Fibroblast of skin of right quadriceps (primary cell): ENCODE measurements at regions not wholly inside any gene's neighbourhood (a gene's known extent, or its start where the extent isn't known, plus 50 kb on each side); places are given as distances from the start of the nearest gene placed in this dataset.
"Not testable (repeated sequence)": the region's sequence is repeated elsewhere in the genome, so short reads cannot be mapped to it uniquely, and the experiment has no call there.

Source experiments
- DNase-seq: peaks from one replicate; pipeline ENCODE4 v3.0.0-alpha.2; 2013

DNA sequence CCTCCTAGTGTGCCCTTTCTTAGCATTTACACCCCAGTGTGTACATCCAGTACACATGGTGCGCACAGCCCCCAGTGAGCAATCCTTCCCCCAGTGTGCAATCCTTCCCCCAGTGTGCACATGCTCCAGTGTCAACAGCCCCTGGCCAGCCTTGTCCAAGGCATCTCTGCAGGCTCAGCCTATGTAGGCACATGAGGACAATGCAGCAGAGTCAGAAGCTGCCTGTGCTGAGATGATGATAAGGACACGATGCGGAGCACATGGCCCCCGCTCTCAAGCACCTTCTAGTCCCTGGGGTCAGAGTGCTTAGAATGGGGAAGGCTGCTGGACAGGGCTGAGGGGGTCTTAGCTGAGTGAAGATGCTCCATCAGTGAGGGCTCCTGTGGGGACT lies 69.8 kb downstream of the GADD45G start:
- DNase-seq: no peak

DNA sequence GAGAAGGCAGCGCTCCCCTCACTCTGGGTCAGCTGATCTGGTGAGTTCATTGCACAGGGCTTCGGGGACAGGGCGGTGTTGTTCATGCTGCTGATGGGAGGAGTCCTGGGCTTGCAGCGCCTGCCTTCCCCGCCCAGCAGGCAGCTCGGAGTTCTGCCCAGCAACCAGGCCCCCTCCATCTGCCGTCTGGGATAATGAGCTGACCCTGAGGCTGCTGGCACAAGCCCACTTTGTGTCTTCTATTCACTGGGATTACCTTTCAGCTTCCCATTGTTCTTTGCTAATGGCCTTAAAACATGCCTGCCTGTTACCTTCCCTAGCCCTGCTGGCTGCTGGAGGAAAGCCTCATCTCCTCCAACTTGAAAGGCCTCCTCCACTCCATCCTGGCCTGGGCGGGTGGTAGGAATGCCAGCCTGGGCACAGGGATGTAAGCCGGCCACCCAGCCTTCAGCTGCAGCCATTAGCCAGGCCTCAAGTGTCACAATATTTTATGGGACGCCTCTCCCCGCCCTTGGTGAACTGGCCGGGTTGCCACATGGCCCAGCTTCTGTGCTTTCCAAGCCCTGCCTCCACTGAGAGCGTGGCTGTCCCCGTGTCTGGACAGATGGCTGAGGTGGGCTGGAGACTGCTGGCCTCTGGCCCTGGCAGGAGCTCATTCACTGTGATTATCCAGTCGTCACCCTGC lies 70.4 kb downstream of the GADD45G start:
- DNase-seq: no peak

DNA sequence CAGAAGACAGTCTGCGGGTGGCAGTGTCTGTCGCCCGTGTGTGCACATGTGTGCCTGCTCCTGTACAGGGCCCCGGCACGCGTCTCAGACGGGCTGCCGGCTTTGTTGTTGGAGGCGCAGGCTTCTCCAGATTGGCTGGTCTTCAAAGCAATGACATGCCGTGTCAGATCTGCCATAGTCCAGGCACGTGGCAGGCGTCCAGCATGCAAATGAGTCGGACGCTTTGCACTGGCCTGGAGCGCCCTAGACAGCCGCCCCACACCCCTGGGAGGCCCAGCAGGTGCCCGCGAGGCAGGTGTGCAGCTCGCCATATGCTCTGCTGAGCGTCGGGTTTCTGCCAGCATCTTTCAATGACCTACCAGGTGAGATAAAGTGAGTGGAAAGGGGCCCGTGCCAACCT lies 71.5 kb downstream of the GADD45G start:
- DNase-seq: no peak

DNA sequence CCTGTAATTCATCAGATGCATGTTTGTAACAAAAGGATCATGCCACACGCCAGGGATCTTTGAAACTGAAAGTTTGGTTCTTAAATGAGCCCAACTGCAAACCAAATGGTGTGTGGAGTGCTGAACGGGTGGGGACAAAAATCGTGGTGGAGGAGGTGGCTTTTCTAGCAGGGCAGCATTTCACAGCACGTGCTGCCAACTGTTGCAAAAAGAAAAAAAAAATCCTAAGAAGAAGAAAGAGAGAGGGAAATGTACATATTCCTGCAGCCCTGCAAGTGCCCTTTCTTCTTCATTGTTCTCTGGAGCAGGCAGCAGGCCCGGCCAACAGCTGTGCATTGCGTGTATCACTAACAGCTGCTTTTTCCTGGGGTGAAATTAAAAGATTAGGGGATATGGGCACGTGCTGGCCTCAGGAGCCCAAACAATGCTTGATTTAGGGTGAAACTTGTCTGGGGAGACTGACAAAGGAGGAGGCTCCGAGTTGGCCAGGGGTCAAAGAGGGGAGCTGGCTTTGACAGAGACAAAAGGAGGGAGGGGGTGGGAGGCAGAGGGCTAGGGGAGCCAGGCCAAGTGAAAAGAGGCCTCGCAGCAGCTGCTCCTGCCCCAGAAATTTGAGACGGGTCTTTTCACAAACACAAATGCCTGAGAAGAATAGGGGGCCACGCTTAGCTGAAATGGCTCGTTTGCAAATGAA lies 73.0 kb downstream of the GADD45G start:
- no peak for DNase-seq

DNA sequence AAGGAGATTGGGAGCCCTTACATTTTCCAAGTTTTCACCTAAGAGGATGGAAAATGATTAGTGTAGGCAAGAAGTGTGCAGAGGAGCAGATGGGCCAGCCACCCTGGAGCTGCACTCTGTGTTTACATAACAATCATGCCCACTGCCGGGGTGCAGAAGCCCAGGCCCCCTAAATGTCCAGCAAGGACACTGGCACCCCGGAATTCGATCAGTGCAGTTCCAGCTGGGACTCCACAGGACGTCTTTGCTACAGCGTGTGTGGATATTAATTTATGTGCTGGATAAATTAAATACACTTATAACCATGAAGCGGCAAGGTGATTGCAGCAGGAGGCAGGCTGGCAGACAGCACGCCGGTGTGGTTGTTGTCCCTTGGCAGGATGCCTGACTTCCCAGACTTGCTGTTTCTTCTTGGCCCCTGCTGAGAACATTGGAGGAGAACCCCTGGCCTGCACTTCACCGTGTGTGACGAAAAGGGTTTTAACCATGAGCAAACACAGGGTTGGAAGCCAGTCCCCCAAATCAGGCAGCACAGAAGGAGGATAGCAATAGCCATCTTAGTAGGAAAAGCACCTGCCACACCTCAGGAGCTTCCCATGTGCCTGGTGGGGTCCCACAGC lies 73.7 kb downstream of the GADD45G start:
- DNase-seq: no peak

DNA sequence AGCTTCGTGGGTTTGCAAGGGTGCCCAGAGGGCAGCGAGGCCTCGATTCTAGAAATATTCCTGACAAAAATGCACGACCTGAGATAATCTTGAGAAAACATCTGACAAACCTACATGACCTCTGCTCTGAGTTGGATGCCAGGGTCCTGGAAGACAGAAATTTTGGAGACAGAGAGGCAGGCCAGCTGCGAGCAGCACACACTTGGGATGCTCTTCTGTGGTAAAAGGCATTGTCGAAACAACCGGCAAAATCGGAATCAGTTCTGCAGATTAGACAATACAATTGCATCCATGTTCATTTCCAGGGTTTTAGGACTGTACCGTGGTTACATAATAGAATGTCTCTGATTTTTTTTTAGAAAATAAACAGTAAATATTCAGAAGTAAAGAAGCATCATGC lies 74.2 kb downstream of the GADD45G start:
- DNase-seq: no peak

DNA sequence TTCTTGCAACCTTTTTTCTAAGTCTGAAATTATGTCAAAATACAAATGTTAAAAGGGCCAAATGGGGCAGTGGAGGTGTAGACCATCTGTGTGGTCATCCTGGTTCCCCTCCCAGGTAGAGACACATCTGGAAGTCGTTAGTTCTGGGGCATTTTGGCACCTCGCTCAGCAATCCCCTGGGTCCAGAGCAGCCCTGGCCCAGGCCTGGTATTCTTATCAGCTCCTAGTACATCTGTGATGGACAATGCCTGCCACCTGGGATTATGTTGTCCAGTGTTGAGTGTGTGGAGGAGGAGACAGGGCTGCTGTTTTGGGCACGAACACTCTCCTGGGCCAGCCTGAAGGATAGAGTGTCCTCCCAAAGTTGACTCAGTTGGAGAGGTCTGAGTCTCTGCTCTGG lies 74.8 kb downstream of the GADD45G start:
- DNase-seq: no peak

DNA sequence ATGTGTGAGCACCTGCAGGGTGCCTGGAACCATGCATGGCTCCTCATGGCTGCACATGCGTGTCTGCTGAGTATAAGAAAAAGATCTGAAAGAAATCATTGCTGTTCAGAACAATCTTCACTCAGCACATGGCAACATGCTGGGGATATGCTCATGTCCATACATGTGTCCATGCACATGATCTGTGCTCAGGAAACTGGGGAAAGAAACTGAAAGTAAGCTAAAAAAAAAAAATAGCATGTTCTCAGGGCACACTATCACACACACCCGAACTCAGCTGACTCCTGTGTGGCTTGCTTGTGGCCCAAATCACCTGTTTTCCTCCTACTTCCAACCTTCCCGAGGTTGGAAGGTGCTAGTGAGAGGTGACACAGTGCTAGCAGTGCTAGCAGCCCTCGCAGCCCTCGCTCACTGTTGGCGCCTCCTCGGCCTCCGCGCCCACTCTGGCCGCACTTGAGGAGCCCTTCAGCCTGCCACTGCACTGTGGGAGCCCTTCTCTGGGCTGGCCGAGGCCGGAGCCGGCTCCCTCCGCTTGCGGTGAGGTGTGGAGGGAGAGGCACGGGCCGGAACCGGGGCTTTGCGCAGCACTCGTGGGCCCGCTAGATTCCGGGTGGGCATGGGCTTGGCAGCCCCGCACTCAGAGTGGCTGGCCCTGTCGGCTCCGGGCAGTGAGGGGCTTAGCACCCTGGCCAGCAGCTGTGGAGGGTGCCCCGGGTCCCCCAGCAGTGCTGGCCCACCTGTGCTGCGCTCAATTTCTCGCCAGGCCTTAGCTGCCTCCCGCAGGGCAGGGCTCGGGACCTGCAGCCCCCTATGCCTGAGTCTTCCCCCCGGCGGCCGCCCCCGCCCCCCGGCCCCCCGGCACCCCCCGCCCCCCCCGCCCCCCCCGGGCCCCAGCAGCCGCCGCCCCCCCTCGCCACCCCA lies 76.0 kb downstream of the GADD45G start:
- no peak for DNase-seq

DNA sequence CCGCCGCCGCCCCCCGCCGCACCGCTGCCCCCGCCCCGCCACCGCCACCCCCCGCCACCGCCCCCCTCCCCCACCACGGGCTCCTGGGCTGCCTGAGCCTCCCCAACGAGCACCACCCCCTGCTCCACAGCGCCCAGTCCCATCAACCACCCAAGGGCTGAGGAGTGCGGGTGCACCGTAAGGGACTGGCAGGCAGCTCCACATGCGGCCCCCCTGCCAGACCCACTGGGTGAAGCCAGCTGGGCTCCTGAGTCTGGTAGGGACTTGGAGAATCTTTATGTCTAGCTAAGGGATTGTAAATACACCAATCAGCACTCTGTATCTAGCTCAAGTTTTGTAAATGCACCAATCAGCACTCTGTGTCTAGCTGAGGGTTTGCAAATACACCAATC lies 76.7 kb downstream of the GADD45G start:
- DNase-seq: not testable (repeated sequence)

DNA sequence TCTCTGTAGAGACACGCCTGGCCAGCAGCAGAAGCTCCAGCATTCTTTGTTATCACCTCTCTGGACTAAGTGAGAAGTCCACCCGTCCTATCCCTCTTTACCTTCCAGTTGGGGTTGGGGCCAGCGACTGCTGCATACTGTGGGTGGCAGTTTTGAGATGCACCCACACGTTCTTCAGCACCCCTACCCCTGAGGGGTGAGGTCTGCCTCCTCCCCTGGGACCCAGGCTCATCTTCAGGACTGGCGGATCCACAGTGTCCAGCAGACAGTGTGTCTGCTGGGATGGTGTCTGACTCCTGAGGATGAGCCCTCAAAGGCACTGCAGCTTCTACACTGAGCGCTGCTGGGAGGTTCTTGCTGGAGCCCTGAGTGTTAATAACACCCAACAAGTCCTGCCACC lies 78.8 kb downstream of the GADD45G start:
- no peak for DNase-seq

DNA sequence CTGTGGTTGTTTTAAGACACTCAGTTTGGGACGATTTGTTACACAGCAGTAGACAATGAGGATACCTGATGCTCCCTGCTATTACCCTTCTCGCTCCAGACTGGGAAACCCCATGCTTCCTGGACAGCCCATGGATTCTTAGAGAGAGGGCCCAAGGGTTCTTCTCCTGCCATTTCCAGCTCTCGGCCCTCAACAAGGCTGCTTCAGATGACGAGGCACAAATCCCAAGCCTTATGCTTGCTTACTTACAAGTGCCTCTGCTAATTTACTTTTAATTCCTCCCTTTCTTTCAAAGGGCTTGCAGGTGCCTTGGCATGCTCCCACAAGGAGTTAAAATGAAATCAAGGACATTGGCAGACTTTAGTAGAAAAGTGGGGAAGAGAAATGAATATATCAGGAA lies 79.4 kb downstream of the GADD45G start:
- DNase-seq: no peak

DNA sequence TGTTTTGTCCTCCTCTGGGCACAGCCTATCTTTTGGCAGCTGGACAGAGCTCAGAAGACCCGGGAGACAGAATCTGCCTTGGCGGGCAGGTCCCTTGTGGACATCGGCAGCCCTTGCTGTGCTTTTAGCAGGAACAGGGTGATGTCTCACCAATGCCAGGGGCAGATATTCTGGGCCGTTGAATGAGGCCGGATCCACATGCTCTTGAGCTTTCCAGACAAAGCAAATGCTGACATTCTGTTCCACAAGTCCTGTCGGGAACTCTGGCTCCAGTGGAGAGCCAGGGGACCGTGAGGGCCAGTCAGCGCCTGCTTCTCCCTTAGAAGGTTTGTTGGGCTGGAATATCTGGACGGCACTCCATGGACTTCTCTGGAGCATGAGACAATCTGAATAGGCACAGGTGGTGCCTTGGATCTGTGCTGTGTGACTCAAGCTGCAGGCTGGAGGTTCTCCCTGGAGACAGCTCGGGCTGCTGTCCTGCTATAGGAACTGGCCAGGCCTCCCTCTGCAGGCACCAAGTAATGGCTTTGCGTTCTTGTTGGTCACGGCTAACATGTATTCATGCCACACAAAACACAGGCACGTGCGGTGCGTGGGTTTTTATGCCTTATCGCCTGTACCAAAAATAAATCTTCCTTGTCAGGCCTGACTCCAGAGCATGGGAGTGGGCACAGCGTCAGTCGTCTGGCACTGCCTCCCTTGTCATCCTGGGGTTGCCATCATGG lies 80.3 kb downstream of the GADD45G start:
- DNase-seq: no peak

DNA sequence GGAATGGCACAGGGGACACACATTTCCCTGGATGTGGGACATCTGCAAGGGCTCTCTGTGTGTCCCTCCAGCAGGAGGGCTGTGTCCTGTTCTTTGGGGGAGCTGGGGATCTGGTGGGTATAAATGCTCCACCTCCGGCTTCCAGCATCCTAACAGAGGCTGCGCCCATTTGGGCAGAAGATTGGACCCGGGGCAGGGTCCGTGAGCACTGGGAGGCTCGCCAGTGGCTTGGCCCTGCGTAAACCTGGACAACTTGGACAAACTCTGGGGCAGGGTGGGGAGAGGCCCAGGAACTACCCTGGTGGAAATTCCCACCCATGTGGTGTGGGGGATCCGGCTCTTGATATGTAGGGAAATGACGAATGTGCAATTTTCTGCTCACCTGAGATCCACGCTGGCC lies 80.9 kb downstream of the GADD45G start:
- no peak for DNase-seq

DNA sequence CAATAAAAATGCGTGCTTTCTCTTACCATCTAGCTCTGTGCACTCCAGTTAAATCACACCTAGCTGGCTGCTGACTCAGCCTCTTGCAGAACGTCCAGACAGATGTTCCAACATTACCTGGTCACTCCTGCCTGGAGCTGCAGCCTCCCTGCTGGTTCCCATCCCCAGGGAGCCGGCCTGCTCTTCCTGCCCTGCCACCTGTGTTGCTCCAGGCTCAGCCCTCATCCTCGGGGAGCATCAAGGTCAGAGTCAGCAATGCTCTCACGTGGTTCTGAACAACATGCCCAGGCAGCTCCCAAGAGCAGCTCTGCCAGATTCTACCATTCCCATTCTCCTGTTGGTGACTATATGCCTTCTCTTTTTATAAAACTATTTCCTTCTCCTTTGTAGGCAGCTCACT lies 81.3 kb downstream of the GADD45G start:
- DNase-seq: no peak

DNA sequence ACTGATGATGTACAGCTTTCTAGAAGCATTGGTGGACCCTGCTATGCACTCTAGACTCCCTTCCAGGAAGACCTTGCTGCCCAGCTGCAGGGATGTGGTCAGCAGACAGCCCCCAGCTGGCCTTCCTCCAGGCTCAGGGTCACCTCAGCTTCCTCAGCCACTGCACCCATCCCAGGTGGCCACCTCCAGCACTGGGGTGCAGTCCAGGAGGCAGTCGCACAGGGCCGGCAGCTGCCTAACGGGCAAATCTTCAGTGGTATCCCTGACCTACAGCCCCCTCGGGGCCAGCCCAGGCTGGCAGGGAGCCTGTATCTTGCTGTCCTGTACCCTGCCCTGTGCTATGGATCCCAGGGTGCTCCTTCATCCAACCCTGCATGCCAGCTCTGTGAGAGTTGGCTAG lies 81.8 kb downstream of the GADD45G start:
- no peak for DNase-seq

DNA sequence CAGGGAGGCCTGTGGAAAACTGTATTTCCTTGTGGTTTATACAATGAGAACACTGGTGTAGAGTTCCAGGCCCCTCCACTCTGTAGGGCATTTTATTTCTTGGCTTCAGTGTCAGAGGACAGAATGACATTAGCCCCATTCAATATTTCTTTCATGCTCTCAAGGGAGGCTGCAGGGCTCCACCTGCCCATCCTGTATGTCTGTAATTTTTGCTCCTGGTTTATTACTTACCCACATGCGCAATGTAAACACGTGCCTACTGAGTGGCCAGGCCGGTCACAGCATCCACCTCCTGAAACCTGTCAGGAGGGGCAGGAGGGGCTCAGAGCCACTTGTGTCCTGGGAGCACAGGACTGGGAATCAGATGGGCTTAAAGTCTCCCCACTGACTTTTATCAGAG lies 82.4 kb downstream of the GADD45G start:
- no peak for DNase-seq

DNA sequence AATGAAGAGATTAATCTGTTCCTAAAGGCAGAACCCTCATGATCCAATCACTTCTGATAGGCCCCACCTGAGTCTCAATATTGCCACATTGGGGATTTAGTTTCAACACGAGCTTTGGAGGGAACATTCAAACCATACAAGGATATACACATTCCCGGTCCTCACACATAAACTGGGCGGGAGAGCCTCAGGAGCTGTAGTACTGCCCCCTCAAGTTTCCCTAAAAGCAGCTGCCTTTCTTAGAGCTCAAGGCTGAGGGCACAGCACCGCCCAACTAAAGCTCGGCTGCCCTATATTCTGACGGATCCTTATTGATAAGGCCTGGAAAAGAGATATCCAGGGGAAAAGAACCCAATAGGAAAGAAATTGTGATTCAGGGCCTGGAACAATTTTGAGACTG lies 83.0 kb downstream of the GADD45G start:
- DNase-seq: no peak

DNA sequence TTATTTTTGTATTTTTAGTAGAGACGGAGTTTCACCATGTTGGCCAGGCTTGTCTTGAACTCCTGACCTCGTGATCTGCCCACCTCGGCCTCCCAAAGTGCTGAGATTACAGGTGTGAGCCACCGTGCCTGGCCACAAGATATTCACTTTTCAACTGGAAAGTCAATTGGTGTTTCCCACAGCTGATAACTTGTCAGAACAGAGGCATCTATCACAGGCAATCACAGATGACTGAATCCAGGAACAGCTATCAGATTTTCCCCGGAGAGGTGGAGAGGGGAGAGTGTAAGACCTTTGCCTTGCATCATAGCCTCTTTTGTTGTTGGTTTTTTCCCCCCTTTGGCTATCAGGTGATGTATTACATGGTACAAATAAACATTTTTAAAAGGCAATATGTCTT lies 84.5 kb downstream of the GADD45G start:
- not testable (repeated sequence) for DNase-seq

DNA sequence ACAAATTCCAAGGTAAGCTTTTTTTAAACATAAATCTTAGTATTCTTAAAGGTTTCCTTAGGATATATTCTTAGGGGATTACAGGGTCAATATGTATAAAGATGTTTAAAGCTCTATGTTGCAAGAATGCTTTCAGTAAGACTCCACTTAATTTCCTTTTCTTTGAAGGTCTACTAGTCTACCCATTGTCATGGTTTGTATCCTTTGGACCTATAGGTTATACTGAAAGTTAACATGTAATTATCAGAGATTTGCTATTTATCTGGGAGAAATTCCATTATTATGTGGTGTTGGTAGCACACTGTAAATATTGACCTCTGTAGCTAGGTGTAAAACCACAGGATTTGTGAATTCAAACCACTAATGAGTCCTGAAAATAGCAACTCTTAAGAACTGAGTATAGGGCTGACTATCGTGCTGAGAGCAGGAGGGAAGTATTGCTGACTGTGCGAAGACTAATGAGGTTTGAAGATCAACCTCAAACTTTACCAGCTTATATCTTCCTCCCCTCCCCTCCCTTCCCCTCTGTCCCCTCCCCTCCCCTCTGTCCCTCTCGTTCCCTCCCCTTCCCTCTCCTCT lies 85.6 kb downstream of the GADD45G start:
- DNase-seq: peak; percentile 36

DNA sequence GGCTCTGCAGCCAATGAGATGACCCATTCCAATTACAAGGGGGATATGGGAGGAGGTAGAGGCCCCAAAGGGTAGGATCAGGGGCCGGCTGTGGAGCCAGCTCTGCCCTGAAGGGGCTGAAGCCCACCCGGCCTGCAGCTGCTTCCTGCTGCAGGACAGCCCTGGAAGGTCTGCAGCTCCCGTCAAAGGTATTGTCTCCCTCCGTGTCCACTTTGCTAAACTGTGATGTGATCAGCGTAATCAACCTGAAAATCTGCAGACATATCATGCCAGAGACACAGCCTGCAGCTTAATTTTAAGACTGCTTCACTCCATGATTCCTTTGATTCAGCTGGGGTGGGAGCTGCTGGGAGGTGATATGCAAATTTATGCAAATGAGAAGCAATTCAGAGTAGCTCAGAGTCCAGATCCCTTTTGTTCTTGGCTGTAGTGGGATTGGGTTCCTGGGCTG lies 90.7 kb downstream of the GADD45G start:
- DNase-seq: no peak

DNA sequence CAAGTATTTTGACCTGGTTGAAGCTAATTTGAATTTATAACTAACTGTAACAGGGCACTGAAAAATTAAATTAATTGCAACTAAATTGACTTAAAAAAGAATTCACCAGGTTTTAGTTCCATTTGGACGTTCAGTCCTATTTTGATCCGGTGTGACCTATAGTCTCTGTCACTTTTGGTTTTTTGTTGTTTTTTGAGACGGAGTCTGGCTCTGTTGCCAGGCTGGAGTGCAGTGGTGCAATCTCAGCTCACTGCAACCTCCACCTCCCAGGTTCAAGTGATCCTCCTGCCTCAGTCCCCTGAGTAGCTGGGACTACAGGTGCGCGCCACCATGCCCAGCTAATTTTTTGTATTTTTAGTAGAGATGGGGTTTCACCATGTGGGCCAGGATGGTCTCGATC lies 91.2 kb downstream of the GADD45G start:
- DNase-seq: not testable (repeated sequence)

DNA sequence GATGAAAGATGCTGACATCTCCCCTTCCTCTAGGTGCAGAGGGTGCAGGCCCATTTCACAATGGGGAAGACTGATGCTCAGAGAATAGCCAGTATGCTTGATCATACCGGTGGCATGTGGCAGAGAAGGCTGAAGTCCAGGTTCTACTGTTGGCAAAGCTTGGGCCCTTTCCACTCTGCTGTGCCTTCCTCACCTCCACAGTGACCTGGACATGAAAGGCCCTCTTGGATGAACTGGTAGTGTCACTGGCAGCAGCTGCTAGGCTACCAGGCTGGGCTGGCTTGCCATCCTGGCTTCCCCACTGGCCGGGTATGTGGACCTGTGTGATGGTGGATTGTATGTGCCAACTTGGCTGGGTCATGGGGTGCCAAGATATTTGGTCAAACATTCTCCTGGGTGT lies 92.0 kb downstream of the GADD45G start:
- no peak for DNase-seq
